ENCODE measurements at regions not wholly inside any gene's neighbourhood (a gene's known extent, or its start where the extent isn't known, plus 50 kb on each side); places are given as distances from the start of the nearest gene placed in this dataset.

DNA sequence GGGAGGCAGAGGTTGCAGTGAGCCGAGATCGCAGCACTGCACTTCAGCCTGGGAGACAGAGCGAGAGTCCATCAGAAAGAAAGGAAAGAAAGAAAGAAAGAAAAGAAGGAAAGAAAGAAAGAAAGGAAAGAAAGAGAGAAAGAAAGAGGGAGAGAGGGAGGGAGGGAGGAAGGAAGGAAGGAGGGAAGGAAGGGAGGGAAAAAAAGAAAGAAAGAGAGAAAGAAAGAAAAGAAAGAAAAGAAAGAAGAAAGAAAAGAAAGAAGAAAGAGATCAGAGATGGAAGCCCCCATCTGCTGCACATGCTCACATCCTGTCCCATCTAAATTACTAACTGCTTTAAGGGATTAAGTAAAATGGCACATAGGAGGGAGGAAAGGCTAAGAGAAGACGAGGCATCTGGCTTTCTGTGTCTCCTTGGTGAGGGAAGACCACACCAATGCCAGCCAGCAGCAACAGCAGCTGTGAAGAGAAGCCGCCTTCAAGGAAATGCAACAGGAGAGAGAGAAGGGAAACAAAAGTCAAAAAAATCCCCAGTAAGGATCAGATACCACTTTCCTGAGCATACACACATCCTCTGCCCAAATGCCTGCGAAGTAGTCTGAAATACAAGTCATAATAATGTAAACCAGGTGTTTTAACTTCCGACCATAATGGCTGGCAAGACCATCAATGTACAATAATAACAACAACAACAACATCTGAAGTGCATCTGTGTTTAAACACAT lies 300.2 kb upstream of the JARID2 start:
- ChIA-PET POLR2A (no interaction called here), CTCF (no interaction called here)
- H3K36me3 ChIP-seq (ENCODE audit: control insufficient read depth, insufficient read depth, low read length): no peaks in the 10 kb centered on the region
- no peak for ATAC-seq
- H3K4me1 ChIP-seq (ENCODE audit: control insufficient read depth, insufficient read depth, low read length): no peaks in the 10 kb centered on the region
- in situ Hi-C loops (cut with HindIII; ENCODE audit: low pct_unique_long_range_greater_than_20kb, low sequenced_read_pairs): no loop called here
- no peaks in the 10 kb centered on the region for H3K27me3 ChIP-seq (ENCODE audit: control insufficient read depth, insufficient read depth, low read length)
- no peak for DNase-seq (ENCODE audit: low read depth, low spot score)
- no peak overlapping the region for H3K4me3 ChIP-seq (ENCODE audit: low read depth in 2 of 2, low read length in 2 of 2)
- no peaks in the 10 kb centered on the region for H3K9me3 ChIP-seq (ENCODE audit: control insufficient read depth, insufficient read depth, low read depth, low read length)
- no TSS peak for BruUV-seq (replicated peaks)
- intact Hi-C loops (cut with micrococcal nuclease; ENCODE audit: unreplicated experiment): no loop called here
- no peak overlapping the region for H3K27ac ChIP-seq (ENCODE audit: low read length)
- TF ChIP-seq CTCF (IDR thresholded peaks at IDR 0.05) (no peak), POLR2AphosphoS5 (IDR thresholded peaks at IDR 0.05; ENCODE audit: low read depth, low read length) (no peak), SIN3A (IDR thresholded peaks at IDR 0.05; ENCODE audit: borderline replicate concordance, insufficient read depth, low read depth, low read length) (no peak), TCF7L2 (IDR thresholded peaks at IDR 0.05; ENCODE audit: low read depth, low read length) (no peak)
- TF ChIP-seq, protein P1, sequence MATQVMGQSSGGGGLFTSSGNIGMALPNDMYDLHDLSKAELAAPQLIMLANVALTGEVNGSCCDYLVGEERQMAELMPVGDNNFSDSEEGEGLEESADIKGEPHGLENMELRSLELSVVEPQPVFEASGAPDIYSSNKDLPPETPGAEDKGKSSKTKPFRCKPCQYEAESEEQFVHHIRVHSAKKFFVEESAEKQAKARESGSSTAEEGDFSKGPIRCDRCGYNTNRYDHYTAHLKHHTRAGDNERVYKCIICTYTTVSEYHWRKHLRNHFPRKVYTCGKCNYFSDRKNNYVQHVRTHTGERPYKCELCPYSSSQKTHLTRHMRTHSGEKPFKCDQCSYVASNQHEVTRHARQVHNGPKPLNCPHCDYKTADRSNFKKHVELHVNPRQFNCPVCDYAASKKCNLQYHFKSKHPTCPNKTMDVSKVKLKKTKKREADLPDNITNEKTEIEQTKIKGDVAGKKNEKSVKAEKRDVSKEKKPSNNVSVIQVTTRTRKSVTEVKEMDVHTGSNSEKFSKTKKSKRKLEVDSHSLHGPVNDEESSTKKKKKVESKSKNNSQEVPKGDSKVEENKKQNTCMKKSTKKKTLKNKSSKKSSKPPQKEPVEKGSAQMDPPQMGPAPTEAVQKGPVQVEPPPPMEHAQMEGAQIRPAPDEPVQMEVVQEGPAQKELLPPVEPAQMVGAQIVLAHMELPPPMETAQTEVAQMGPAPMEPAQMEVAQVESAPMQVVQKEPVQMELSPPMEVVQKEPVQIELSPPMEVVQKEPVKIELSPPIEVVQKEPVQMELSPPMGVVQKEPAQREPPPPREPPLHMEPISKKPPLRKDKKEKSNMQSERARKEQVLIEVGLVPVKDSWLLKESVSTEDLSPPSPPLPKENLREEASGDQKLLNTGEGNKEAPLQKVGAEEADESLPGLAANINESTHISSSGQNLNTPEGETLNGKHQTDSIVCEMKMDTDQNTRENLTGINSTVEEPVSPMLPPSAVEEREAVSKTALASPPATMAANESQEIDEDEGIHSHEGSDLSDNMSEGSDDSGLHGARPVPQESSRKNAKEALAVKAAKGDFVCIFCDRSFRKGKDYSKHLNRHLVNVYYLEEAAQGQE (IDR thresholded peaks at IDR 0.05; ENCODE audit: insufficient read depth in 1 of 2, low read depth in 2 of 2, low read length in 1 of 2): no peak

DNA sequence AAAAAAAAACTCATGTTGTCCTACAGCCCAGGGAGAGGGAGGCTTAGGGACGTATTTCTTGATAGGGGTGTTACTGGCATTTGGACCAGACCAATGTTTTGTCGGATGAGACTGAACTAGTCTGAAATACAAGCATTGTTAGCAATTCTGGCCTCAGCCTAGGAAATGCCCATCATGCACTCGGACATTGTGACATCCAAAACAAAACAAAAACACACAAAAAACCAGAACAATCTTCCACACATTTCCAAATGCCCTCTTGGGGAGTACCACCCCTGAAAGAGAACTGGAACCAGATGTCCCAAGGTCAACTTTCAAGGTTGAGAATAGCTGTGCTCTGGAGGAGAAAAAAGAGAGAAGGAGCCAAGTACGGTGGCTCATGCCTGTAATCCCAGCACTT lies 299.1 kb upstream of the JARID2 start:
- POLR2A ChIA-PET: interaction anchor here (0.7 kb wide), 2 partner anchors 251 to 334 kb away, joined by 8 to 15 read pairs; no protein-coding TSS in a partner anchor
- no peaks in the 10 kb centered on the region for H3K4me1 ChIP-seq (ENCODE audit: control insufficient read depth, insufficient read depth, low read length)
- CTCF ChIA-PET: no interaction called here
- H3K36me3 ChIP-seq (ENCODE audit: control insufficient read depth, insufficient read depth, low read length): no peaks in the 10 kb centered on the region
- no peak overlapping the region for H3K4me3 ChIP-seq (ENCODE audit: low read depth in 2 of 2, low read length in 2 of 2)
- ATAC-seq (no peak), DNase-seq (ENCODE audit: low read depth, low spot score) (no peak)
- no peak for TF ChIP-seq POLR2AphosphoS5 (IDR thresholded peaks at IDR 0.05; ENCODE audit: low read depth, low read length)
- TF ChIP-seq TCF7L2 (IDR thresholded peaks at IDR 0.05; ENCODE audit: low read depth, low read length): no peak
- no peak for TF ChIP-seq CTCF (IDR thresholded peaks at IDR 0.05)
- TF ChIP-seq, protein P1 (IDR thresholded peaks at IDR 0.05; ENCODE audit: insufficient read depth in 1 of 2, low read depth in 2 of 2, low read length in 1 of 2): no peak
- TF ChIP-seq SIN3A (IDR thresholded peaks at IDR 0.05; ENCODE audit: borderline replicate concordance, insufficient read depth, low read depth, low read length): no peak
- intact Hi-C loops (cut with micrococcal nuclease; ENCODE audit: unreplicated experiment): no loop called here
- H3K9me3 ChIP-seq (ENCODE audit: control insufficient read depth, insufficient read depth, low read depth, low read length): no peaks in the 10 kb centered on the region
- no peak overlapping the region for H3K27ac ChIP-seq (ENCODE audit: low read length)
- H3K27me3 ChIP-seq (ENCODE audit: control insufficient read depth, insufficient read depth, low read length): no peaks in the 10 kb centered on the region
- no TSS peak for BruUV-seq (replicated peaks)
- in situ Hi-C loops (cut with HindIII; ENCODE audit: low pct_unique_long_range_greater_than_20kb, low sequenced_read_pairs): no loop called here
